GM23338 (cell line): ENCODE measurements at regions not wholly inside any gene's neighbourhood (a gene's known extent, or its start where the extent isn't known, plus 50 kb on each side); places are given as distances from the start of the nearest gene placed in this dataset.

Source experiments
- ATAC-seq: fragments of 200-7000 bp; cut with Tn5 transposase; 3 replicates; pipeline ENCODE4 v1.9.1; 2020
- DNase-seq: peaks from one replicate; pipeline ENCODE4 v3.0.0-alpha.2; 2015; ENCODE audit warnings: low spot score
- H2AFZ ChIP-seq: fragments of 200-600 bp; sonication (generic); 2 replicates; pipeline ENCODE4 v1.8.0; 2016; ENCODE audit warnings: antibody characterized with exemption, mild to moderate bottlenecking, moderate library complexity
- H3F3A ChIP-seq: fragments of 200-600 bp; sonication (generic); replicated peaks from 2 replicates; pipeline ENCODE4 v1.8.0; 2017; ENCODE audit warnings: antibody characterized with exemption, mixed run types, low read depth
- H3K27ac ChIP-seq: fragments of 200-600 bp; sonication (generic); 2 replicates; pipeline ENCODE4 v1.6.1; 2016; ENCODE audit warnings: low read depth
- H3K27me3 ChIP-seq: fragments of 200-600 bp; sonication (generic); 2 replicates; pipeline ENCODE4 v1.8.0; 2016; ENCODE audit warnings: mild to moderate bottlenecking, mixed run types, moderate library complexity; ENCODE audit not compliant: insufficient read depth
- H3K36me3 ChIP-seq: fragments of 200-600 bp; sonication (generic); 2 replicates; pipeline ENCODE4 v1.8.0; 2016; ENCODE audit warnings: mild to moderate bottlenecking; ENCODE audit not compliant: insufficient read depth
- H3K4me1 ChIP-seq: fragments of 200-600 bp; sonication (generic); 2 replicates; pipeline ENCODE4 v1.8.0; 2016; ENCODE audit warnings: mild to moderate bottlenecking, moderate library complexity; ENCODE audit not compliant: insufficient read depth
- H3K4me2 ChIP-seq: fragments of 200-600 bp; sonication (generic); 2 replicates; pipeline ENCODE4 v1.7.1; 2017; ENCODE audit warnings: mixed run types
- H3K4me3 ChIP-seq: fragments of 200-600 bp; sonication (generic); 2 replicates; pipeline ENCODE4 v1.6.1; 2016; ENCODE audit warnings: mixed run types
- H3K79me2 ChIP-seq: fragments of 200-600 bp; sonication (generic); replicated peaks from 2 replicates; pipeline ENCODE4 v1.8.0; 2017; ENCODE audit warnings: mild to moderate bottlenecking; ENCODE audit not compliant: insufficient read depth
- H3K9me2 ChIP-seq: fragments of 200-600 bp; sonication (generic); 2 replicates; pipeline ENCODE4 v1.8.0; 2017; ENCODE audit not compliant: insufficient read depth
- H4K20me1 ChIP-seq: fragments of 200-600 bp; sonication (generic); replicated peaks from 2 replicates; pipeline ENCODE4 v1.8.0; 2017; ENCODE audit warnings: mild to moderate bottlenecking; ENCODE audit not compliant: insufficient read depth
- H3K27ac Mint-ChIP-seq: 2 replicates; pipeline ENCODE4 v1.8.0; 2020; ENCODE audit warnings: inconsistent platforms, mild to moderate bottlenecking, moderate library complexity, mixed read lengths
- H3K27me3 Mint-ChIP-seq: 3 replicates; pipeline ENCODE4 v1.8.0; 2022; ENCODE audit warnings: low read depth, mild to moderate bottlenecking, moderate library complexity, mixed read lengths, inconsistent platforms; ENCODE audit not compliant: insufficient read depth, poor library complexity
- H3K36me3 Mint-ChIP-seq: 3 replicates; pipeline ENCODE4 v1.8.0; 2021; ENCODE audit warnings: low read depth, mild to moderate bottlenecking, inconsistent platforms, moderate library complexity, mixed read lengths
- H3K4me1 Mint-ChIP-seq: 3 replicates; pipeline ENCODE4 v1.8.0; 2020; ENCODE audit warnings: mild to moderate bottlenecking, inconsistent platforms, mixed read lengths
- H3K4me3 Mint-ChIP-seq: 3 replicates; pipeline ENCODE4 v1.8.0; 2021; ENCODE audit warnings: moderate library complexity, mild to moderate bottlenecking, inconsistent platforms, mixed read lengths
- H3K9me3 Mint-ChIP-seq: 3 replicates; pipeline ENCODE4 v1.8.0; 2020; ENCODE audit warnings: moderate library complexity, mild to moderate bottlenecking, inconsistent platforms, mixed read lengths
- CTCF ChIP-seq, 2 experiments: fragments of 200-600 bp in 1 of 2; sonication (generic) in 1 of 2; conservative IDR thresholded peaks; 2 replicates each; pipeline versions ENCODE4 v1.5.1 to v1.6.1; 2016 to 2017; ENCODE audit warnings: antibody characterized with exemption in 2 of 2, low read depth in 2 of 2, mild to moderate bottlenecking in 2 of 2, moderate library complexity in 1 of 2
- ETS1 ChIP-seq: IDR thresholded peaks from 2 replicates; pipeline ENCODE4 v1.6.1; 2016; ENCODE audit warnings: antibody characterized with exemption
- EZH2phosphoT487 ChIP-seq: fragments of 200-600 bp; sonication (generic); IDR thresholded peaks from one replicate; pipeline ENCODE4 v1.8.1; 2018; ENCODE audit warnings: antibody characterized with exemption; ENCODE audit not compliant: unreplicated experiment
- JUNB ChIP-seq: IDR thresholded peaks from one replicate; pipeline ENCODE4 v1.6.1; 2016; ENCODE audit warnings: antibody characterized with exemption; ENCODE audit not compliant: unreplicated experiment
- POLR2AphosphoS5 ChIP-seq: IDR thresholded peaks from 2 replicates; pipeline ENCODE4 v1.6.1; 2016; ENCODE audit warnings: antibody characterized with exemption, low read depth
- ZNF462 ChIP-seq: fragments of 250-450 bp; sonication (Bioruptor Pico); IDR thresholded peaks from 2 replicates; pipeline ENCODE4 v1.5.0; 2020; ENCODE audit warnings: mild to moderate bottlenecking, moderate library complexity

GRCh38 chr12:64931321-64931720 is 106.9 kb downstream of the TBC1D30 start:
- H3K9me3 Mint-ChIP-seq = no peaks in the 10 kb centered on the region
- Histone ChIP-seq H3K4me2 (no peak overlapping the region), H3K9me2 (0 out of 2 replicates have a peak, but pooled peaks cover 5% of the 10 kb centered on the region), H3K36me3 (no peaks in the 10 kb centered on the region), H3F3A (no peaks in the 10 kb centered on the region), H3K79me2 (no peaks in the 10 kb centered on the region), H3K27me3 (no peaks in the 10 kb centered on the region), H2AFZ (no peak overlapping the region), H3K4me3 (no peak overlapping the region), H4K20me1 (no peaks in the 10 kb centered on the region), H3K4me1 (peaks cover 5% of the 10 kb centered on the region; the same call in 1 of the 2 replicates), H3K27ac (no peak overlapping the region)
- H3K4me1 Mint-ChIP-seq = peaks cover 21% of the 10 kb centered on the region
- TF ChIP-seq ZNF462 (CRISPR knock-in tag) = no peak
- no peak for TF ChIP-seq CTCF (conservative IDR thresholded peaks at IDR 0.05; ENCODE audit: low read depth in 2 of 2)
- TF ChIP-seq ETS1 = no peak
- TF ChIP-seq JUNB = no peak
- no peak for TF ChIP-seq POLR2AphosphoS5
- no peak for TF ChIP-seq EZH2phosphoT487
- DNase-seq (no peak), ATAC-seq (no peak)
- H3K27me3 Mint-ChIP-seq = no peaks in the 10 kb centered on the region
- H3K4me3 Mint-ChIP-seq = no peak overlapping the region
- no peaks in the 10 kb centered on the region for H3K36me3 Mint-ChIP-seq
- H3K27ac Mint-ChIP-seq = no peak overlapping the region
